ENCODE measurements at regions not wholly inside any gene's neighbourhood (a gene's known extent, or its start where the extent isn't known, plus 50 kb on each side); places are given as distances from the start of the nearest gene placed in this dataset.

- TF ChIP-seq POLR2A (IDR thresholded peaks at IDR 0.05; ENCODE audit: low read length): no peak
- TF ChIP-seq GATA1 (IDR thresholded peaks at IDR 0.05; ENCODE audit: low read depth, low read length): no peak
- DNase-seq: no peak
Measured at GRCh38 chr15:87201986-87202385, 1054.6 kb downstream of the NTRK3 start.

DNA sequence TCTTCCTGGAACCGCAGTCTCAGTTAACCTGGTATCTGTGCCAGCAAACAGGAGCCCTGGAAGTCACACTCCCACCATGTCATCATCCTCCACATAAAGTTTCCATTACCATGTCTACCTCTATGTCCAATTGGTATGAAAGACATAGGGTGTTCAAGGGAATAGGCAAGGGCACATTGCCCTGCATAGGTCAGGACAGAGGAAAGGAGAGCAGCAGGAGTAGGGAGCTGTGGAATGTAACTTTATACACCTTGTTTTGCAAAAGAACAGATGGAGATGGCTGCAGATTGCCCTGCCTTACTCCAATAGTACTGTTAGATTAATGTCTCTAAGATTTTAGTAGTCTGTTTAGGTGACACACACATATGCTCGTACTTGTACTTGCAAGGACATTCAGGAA is 1056.4 kb downstream of the NTRK3 start:
- DNase-seq: no peak
- TF ChIP-seq GATA1 (IDR thresholded peaks at IDR 0.05; ENCODE audit: low read depth, low read length) (no peak), POLR2A (IDR thresholded peaks at IDR 0.05; ENCODE audit: low read length) (no peak)

DNA sequence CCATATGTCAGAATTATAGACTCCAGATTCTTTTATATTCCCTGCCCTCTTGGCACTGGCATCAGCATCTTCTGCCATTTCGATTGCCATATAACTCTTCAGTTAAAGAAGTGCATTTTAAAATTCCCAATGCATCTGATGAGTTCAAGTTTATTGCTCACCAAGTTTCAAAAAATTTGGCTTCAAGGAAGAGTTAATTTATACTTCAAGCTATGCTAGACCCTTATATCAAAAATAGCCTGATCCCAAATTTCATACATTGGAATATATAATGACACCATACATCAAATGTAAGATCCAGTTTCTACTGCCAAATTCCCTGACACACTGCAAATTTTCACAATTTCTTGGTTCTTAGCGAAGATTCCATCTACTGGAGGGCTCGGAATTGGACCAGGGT is 1058.6 kb downstream of the NTRK3 start:
- TF ChIP-seq POLR2A (IDR thresholded peaks at IDR 0.05; ENCODE audit: low read length) (no peak), GATA1 (IDR thresholded peaks at IDR 0.05; ENCODE audit: low read depth, low read length) (no peak)
- no peak for DNase-seq

GRCh38 chr15:87196498-87196897 is 1060.0 kb downstream of the NTRK3 start:
- DNase-seq: no peak
- no peak for TF ChIP-seq GATA1 (IDR thresholded peaks at IDR 0.05; ENCODE audit: low read depth, low read length)
- no peak for TF ChIP-seq POLR2A (IDR thresholded peaks at IDR 0.05; ENCODE audit: low read length)

- no peak for DNase-seq
- no peak for TF ChIP-seq GATA1 (IDR thresholded peaks at IDR 0.05; ENCODE audit: low read depth, low read length)
- TF ChIP-seq POLR2A (IDR thresholded peaks at IDR 0.05; ENCODE audit: low read length): no peak
Measured at GRCh38 chr15:87193481-87193880, 1063.1 kb downstream of the NTRK3 start.

GRCh38 chr15:87167706-87168105 is 1088.0 kb downstream of the AGBL1 start:
- TF ChIP-seq GATA1 (IDR thresholded peaks at IDR 0.05; ENCODE audit: low read depth, low read length): no peak
- no peak for TF ChIP-seq POLR2A (IDR thresholded peaks at IDR 0.05; ENCODE audit: low read length)
- no peak for DNase-seq

DNA sequence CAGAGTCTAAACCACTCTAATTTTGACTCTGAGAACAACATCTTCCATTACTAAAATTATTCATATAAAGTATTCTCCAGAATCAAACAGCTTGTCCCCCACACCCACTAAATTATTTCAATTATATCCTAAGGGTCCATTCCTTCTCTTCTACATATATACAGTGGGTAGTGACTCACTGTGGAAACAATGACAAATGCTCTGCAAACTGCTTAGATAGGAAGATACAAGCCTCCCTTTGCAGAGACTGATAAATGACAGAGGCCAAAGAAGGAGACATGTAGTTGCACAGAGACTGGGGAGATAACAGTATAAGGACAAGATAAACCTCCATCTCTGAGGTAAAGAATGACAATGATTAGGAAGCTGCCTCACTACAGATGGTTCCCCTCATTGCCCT is 1087.4 kb downstream of the AGBL1 start:
- no peak for DNase-seq
- TF ChIP-seq POLR2A (IDR thresholded peaks at IDR 0.05; ENCODE audit: low read length) (no peak), GATA1 (IDR thresholded peaks at IDR 0.05; ENCODE audit: low read depth, low read length) (no peak)

GRCh38 chr15:87155771-87156170 is 1076.1 kb downstream of the AGBL1 start:
- DNase-seq: no peak
- TF ChIP-seq POLR2A (IDR thresholded peaks at IDR 0.05; ENCODE audit: low read length) (no peak), GATA1 (IDR thresholded peaks at IDR 0.05; ENCODE audit: low read depth, low read length) (no peak)

DNA sequence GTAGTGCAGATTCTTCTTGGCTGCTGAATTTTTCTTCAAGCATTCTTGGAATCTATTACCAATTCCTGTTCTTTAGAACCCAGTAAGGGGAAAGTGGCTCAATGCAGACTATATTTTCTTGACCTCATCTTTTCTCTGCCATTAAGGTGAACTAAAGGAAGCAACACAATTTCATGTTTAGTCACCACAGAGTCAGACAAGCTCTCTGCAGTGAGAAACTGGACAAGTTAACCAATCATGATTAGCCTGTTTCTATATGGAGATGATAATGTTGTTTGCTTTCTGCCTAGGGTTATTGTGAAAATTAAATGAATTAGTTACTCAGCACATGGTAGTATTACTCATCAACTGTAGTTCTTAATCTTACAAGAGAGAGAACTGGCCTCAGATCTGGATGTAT is 1075.1 kb downstream of the AGBL1 start:
- TF ChIP-seq POLR2A (IDR thresholded peaks at IDR 0.05; ENCODE audit: low read length): no peak
- no peak for DNase-seq

DNA sequence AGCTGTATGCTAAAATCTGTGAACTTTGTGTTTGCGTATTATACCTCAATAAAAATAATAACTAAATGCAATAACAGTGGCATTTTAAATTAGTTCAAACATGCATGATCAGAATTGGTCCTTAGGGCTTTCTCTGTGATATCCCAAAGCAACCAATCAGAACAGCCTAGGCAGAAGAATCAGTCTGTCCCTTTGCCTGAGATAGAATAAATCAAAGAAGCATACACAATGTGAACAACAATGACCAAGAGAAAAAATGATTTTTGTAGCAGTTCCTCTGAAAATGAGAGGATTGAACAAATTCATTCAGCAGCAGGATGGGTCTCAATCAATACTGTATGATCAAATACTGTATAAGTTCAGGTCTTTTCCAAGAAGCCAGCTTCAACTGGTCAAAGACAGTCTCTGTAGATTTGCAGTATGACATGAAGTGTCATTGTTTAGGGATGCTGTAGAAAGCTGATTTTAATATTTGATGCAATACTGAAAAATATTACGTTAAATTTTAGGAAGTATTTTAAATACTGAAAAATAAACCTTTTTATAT is 1071.6 kb downstream of the AGBL1 start:
- TF ChIP-seq GATA1 (IDR thresholded peaks at IDR 0.05; ENCODE audit: low read depth, low read length): no peak
- no peak for TF ChIP-seq POLR2A (IDR thresholded peaks at IDR 0.05; ENCODE audit: low read length)
- DNase-seq: no peak

GRCh38 chr15:87145696-87146095 is 1066.0 kb downstream of the AGBL1 start:
- TF ChIP-seq GATA1 (IDR thresholded peaks at IDR 0.05; ENCODE audit: low read depth, low read length): no peak
- no peak for TF ChIP-seq POLR2A (IDR thresholded peaks at IDR 0.05; ENCODE audit: low read length)
- no peak for DNase-seq

DNA sequence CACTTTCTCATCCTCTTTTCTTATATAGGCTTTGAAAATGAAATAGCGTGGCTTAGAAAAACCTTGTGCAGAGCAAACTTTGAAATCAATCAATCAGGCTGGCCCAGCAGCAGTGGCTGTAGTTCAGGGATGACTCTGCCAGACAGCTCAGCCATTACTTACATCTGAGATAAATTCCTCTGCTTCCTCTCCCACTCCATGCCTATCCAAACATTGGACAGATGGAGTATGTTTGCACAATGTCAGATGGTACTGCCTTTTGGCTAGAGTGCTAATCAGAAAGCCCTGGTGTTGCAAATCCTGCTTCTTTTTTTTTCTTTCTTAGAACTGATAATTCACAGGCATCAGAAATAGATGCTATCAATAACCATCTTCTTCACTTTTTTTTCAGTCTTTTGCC is 1065.1 kb downstream of the AGBL1 start:
- no peak for DNase-seq

GRCh38 chr15:87142096-87142495 is 1062.4 kb downstream of the AGBL1 start:
- no peak for DNase-seq

More for the DNA sequence above, 1065.1 kb downstream of the AGBL1 start:
- no peak for TF ChIP-seq POLR2A (IDR thresholded peaks at IDR 0.05; ENCODE audit: low read length)
- no peak for TF ChIP-seq GATA1 (IDR thresholded peaks at IDR 0.05; ENCODE audit: low read depth, low read length)

DNA sequence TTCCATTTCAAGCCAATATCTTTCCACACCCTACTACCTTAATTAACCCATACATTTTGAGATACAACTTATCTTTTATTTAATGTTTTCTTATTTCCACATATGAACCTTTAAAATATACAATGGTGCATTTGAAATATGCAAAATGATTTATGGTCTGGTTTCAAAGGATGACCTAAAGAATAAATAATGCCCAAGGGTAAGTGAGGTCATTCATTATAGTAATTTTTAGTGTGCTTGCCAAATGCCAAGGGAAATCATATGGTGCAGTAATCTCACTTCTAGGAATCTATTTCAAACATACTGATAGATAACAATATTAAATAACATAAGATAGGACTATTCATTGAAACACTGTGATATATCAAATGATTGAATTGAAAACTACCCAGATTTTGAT is 1055.4 kb downstream of the AGBL1 start:
- no peak for DNase-seq
- TF ChIP-seq POLR2A (IDR thresholded peaks at IDR 0.05; ENCODE audit: low read length) (no peak), GATA1 (IDR thresholded peaks at IDR 0.05; ENCODE audit: low read depth, low read length) (no peak)

More at GRCh38 chr15:87142096-87142495, 1062.4 kb downstream of the AGBL1 start:
- TF ChIP-seq GATA1 (IDR thresholded peaks at IDR 0.05; ENCODE audit: low read depth, low read length) (no peak), POLR2A (IDR thresholded peaks at IDR 0.05; ENCODE audit: low read length) (no peak)

- TF ChIP-seq POLR2A (IDR thresholded peaks at IDR 0.05; ENCODE audit: low read length) (no peak), GATA1 (IDR thresholded peaks at IDR 0.05; ENCODE audit: low read depth, low read length) (no peak)
- no peak for DNase-seq
Measured at GRCh38 chr15:87133704-87134103, 1054.0 kb downstream of the AGBL1 start.

DNA sequence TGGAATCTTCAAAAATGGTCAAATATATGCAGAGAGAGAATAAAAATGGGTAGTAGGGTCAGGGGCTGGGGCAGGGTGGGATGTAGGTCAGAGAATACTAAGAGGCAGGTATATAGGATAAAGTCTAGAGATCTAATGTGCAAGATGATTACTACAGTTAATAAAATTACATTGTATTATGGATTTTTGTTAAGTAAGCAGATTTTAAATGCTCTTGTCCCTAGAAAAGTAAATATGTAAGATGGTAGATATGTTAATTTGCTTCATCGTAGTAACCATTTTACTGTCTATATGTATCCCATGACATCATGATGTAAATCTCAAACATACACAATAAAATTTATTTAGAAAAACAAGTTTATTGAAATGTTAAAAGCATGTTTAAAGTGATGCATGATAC is 1051.4 kb downstream of the AGBL1 start:
- no peak for DNase-seq
- TF ChIP-seq POLR2A (IDR thresholded peaks at IDR 0.05; ENCODE audit: low read length) (no peak), GATA1 (IDR thresholded peaks at IDR 0.05; ENCODE audit: low read depth, low read length) (no peak)
